Stimulated activated CD4-positive, alpha-beta T cell treated with anti-CD3 and anti-CD28 coated beads, Interleukin-2, amount 100 ng/mL, for 24 hours (primary cell): ENCODE measurements at regions not wholly inside any gene's neighbourhood (a gene's known extent, or its start where the extent isn't known, plus 50 kb on each side); places are given as distances from the start of the nearest gene placed in this dataset.

Source experiments
- DNase-seq, 2 donors: peaks; one replicate each; pipeline ENCODE4 v3.0.0-alpha.2; 2020

DNA sequence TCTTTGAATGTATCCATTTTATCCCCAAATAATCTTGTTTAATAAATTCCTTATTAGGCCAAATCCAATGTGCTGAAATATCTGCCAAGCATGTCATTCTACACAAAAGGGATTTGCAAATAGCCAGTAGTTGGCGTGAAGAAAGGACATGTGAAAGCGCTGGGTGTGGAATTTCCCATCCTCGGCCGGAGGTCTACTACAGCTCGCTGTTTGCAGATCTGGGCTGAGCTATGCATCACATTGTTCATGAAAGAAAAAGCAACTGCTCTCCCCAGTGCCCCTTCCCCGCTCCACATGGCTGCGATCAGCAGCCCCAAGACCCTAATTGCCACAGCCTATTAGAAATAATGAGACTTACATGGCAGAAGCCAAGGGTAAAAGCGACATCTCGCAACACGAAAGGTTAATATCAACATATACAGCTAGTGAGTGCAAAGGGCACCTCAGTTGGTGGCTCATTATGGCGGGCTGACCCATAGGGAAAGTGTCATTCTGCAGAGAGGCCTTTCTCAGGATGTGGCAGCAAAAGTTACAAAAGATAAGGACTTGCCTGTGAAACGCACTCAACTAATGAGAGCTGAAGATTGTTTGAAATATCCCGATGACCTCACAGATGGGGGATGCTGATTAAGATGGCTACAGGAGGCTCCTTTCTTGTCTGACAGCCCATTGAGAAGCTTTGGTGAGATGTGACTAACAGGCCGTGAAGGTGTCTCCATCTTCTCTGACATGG, 126.9 kb upstream of the CYP1B1 start:
- DNase-seq: no peak

DNA sequence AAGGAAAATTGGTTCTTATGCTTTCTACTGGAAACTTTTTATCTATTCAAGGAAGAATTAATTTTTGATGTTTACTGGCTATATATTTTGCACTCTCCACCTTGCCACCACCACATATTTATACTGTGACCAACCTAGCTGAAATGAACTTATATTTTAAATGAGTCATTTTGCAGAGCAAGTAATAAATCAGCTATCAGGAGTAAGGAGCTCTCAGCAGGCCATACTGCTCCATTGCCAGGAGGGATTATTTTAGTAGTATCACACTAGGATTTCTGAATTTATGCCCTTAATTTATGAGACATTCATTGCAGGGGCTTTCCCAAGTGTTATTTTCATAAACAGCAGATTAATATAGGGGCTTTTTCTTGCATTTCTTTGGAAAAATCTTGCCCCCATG, 125.8 kb upstream of the CYP1B1 start:
- no peak for DNase-seq

DNA sequence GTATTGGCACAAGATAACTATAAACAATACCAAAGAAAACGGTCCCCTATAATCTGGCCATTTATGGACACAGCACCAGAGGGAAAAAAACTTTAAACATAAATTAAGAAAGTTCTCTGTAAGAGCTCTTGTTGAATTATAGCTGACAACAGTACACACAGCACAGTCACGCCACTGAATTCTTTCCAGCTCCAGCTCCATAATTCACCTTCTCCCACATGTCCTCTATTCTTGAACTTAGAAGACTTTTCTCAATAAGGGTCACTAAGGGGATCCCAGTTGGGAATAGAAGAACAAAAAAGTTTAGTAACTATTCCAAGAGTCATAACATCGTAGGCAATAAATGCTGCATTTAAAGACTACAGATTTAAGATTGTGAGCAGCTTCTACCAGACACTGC, 124.6 kb upstream of the CYP1B1 start:
- DNase-seq: no peak

DNA sequence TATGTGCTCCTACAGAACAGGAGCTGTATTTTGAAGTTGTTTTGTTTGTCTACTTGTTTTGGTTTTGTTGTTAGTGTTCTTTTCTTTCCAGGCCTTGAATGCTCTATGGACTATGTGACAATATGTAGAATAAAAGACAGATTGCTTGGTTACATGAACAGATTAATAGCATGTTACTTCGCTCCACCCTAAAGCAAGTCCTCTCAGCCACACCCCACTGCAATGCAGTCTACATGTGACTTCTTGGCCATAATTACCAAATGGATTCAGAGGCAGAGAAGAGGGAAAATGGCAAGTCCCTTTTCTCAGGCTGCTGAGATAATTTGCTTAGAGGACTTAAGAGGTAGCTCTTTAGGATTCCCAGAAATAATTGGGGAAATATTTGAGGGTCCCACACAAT, 123.2 kb upstream of the CYP1B1 start:
- DNase-seq: no peak

DNA sequence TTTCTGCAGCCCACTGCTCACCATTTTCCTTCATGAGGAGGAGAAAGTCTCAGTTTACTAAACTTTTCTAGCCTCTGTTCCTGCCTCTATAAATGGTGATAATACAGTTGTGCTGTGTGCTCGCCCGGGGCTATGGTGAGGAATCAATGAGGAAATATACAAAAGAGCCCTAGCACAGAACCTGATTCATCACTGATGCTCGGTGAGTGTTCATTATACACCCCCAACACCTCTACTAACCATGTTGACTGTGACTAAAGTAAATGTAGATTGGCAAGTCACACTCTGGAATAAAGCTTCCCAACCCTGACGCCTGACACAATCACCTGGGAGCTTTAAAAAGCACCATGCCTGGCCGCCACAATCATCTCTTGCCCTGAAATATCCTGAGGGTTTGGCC, 118.8 kb upstream of the CYP1B1 start:
- DNase-seq: no peak

DNA sequence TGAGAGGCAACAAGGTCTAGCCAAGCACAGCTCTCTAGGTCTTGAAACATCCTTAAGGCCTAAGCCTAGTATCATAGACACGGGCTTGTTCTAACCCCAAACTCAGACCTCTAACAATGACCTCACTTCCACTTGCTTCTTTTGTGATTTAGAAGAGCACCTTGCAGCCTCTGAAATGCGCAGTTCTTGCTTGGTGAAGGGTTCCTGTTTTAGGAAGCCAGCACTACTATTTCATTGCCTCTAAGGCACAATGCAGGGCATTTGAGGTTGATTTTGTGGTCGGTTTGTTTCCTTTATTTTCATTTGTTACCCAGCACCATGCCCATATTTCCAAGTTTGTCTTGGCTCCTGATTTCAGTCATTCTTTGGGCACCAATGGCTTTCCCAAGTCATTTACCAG, 117.0 kb upstream of the CYP1B1 start:
- DNase-seq: no peak

DNA sequence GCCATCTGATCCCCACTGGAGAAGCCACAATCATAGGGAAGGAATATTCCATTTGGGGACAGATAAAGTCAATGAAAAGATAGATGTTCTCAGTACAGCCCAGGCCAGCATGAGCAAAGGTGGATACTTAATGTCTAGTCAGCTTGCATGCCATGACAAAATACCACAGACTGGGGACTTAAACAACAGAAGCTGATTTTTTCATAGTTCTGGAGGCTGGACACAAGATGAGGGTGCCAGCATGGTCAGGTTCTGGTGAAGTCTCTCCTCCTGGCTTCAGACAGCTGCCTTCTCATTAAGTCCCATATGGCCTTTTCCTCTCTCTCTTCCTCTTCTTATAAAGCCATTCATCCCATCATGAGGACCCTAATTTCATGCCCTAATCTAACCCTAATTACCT, 116.1 kb upstream of the CYP1B1 start:
- no peak for DNase-seq

DNA sequence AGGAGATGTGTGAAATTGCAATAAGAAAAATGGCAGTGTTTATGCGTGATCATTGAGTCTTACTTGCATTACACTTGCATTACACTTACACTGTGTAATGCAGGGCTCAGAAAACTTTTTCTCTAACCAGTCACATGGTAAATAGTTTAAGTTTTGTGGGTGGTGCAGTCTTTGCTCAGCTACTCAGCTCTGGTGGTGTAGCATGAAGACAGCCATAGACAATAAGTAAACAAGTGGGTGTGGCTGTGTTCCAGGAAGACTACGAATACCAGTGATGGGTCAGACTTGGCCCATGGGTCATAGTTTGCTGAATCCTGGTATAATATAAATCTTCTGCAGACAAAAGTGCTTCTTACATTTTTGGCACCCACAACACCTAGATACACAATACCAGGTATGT, 115.6 kb upstream of the CYP1B1 start:
- no peak for DNase-seq

DNA sequence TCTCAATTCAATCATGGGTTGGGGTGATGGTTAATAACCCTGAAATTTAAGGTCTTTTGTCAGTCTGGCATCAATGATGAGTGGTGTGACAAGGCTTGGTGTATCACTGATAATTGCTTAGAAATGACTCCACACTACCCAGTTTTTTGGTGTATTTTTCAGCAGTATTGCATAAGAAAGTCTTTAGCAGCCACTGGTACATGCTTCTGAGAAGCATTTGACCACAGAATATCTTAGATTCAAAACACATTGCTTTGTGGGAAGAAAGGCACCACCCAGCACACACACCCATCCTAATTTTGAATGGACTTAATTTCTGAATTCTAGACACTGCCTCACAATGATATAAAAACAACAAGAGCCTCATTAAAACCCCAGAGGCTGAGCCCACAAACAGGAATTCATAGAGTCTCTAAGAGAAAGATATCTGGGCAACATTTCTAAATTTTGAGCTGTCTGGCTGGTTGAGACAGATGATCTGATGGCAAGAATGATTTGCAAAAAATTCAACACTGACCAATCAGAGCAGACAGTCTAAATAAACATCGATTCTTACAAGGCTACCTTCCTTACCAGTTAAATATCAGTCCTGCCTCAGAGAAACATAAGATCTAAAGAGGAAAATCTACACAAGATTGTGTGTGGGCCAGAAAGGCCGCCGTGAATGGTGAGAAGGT, 114.7 kb upstream of the CYP1B1 start:
- DNase-seq: no peak

DNA sequence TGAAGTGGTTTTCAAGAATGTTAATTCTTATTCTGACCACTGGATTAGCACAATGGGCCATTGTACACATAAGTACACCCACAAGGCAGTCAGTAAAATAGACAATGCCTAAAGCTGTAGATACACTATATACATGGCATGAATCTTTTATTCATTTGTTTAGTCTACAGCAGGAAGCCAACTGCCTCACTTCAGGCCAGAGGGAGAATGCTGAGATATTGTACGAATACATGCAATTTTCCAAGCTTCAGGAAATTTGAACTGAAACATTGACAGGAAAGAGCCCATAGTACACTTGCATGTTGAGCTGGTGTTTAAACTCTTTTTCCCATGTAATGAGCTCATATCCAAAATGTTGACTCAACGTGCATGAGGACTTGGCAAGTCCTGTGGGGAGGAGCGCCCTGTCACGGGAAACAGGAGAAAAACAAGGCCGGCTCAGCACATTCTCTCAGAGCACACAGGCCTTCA, 111.6 kb upstream of the CYP1B1 start:
- no peak for DNase-seq

DNA sequence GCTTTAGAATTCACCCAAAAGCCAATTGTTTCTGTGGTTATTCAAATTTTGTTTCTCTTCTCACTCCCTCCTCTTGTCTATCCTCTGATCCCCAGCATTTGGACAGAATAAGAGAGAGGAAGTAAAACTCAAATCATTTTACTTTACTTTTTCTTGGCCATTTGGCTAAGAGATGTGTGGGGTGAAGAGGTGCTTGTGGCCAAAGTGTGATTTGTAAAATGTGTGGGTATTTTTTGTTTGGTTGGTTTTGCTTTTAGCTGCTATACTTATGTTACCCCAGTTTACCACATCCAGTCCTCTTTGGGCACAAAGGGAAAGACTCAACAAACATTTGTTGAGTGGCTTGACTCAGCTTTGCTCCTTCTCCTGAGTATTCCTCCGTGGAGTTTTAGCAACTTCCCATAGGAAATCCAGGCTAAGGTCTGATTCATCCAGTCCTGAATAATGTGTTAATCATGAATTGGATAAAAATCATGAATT, 109.1 kb upstream of the CYP1B1 start:
- no peak for DNase-seq

DNA sequence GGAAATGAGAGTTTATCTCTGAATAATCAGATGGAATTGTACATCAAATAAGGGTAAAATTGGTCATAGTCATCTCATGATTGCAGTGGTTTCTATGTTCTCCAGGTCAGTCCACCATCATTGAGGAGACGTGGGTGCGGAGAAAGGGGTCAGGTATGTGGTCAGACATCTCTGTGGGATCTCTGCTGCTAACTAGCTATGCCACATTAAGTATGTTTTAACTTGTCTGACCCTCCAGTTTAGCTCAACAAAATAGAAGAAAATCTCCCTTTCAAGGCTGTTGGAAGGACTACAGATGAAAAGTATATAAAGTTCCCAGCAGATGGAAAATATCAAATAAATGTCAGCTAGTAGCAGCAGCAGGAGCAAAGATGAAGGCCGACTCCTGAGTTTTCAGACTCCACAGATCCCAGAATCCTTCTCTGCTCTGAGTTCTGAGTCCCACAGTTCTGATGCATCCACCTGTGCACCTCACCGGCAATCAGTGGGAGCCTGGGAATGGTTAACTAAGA, 106.6 kb upstream of the CYP1B1 start:
- DNase-seq: no peak

DNA sequence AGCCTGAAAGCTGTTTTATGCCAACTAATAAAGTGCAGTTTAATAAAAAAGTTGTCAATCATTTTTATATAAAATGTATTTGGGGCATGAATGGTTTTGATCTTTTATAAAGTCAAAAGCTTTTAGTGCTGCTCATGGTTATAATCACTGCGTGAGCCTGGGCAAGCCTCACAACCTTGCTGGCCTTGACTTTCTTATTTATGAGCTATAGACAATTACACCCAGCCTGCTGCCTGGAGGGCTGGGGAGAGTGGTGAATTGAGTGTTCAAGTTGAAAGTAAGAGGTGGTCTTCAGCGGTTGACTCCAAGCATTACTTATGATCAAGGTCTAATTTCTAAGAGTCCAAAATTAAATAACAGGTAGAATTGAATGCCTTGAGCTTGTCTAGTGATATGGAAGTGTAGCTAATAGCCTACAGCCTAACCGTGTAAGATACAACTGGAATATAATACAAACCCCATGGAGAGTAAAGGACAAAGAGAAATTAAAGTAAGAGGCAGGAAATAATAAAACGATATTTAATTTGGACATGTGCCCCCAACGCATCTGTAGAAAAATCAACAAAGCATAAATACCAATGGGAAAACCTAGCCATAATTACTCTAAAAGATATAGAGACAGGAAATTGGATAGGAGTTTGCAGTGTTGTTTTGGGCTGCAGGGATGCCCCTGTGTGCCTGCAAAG, 106.0 kb upstream of the CYP1B1 start:
- no peak for DNase-seq

DNA sequence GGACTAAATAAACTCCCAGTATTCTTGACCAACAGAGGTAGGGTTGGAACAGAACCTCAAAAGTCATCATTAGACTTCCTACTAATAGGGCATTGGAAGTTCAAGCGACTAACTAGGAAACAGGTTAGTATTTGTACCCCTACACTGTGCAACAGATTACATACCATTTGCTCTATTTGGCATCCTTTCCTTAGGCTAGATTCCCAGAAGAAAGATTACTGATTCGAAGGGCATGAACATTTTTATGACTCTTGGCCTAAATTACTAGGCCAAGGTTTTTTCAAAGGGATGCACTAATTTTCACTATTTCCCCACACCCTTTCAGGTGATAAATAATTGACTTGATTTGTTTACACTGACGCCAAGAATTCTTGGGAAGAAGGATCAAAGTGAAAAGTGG, 104.8 kb upstream of the CYP1B1 start:
- DNase-seq: no peak

DNA sequence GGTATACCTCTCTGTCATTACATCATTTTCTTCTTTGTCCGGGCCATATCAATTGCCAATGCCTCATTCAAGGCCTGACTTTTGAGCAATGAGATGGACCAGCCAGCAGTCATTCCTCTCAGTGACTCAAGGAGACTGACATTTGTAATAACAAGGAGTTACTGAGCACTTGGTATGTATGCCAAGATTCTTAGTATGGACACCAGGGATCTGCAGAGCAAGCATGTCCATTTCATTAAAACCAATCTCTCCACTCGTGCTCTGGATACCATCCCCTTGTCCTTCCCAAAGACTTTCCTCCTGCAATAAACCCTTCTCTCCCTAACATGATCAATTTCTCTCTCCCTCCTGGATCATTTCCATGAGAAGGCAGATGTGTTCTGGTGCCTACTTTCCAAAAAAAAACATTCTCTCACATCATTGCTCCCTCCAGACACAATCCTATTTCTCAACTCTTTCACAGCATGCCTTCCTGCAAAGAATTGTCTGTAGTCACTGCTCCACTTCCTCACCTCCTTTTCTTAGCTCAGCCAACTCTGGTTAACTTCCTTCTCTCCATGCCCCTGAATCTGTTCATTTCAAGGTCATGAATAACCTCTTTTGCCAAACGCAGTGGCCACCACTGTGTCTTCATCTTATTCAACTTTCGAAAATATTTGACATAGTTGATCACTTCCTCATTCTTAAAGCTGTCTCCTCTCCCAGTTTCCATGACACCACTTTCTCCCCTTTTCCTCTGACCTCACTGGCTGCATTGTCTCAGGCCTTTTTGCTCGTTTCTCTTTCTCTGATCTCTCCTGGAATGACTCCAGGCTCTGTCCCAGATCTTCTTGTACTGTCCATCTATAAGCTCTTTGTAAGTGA, 102.8 kb upstream of the CYP1B1 start:
- DNase-seq: no peak

DNA sequence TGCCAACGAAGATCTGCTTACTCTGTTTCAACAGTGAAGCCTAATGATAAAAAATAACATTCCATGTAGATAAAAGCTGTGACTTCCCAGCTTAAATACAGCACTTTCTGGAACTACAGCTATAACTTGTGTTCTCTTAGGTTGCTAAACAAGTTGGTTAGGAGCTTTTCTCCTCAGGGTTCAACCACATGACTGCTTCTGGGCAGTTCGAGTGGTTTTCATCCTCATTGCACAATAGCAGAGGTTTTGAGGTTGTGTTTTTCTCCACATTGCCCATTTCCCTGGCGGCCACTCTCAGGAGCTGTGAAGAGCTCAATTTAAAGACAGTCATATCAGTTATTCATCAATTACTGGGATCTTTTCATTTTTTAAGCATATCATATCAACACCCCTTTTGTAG, 102.2 kb upstream of the CYP1B1 start:
- DNase-seq: no peak

DNA sequence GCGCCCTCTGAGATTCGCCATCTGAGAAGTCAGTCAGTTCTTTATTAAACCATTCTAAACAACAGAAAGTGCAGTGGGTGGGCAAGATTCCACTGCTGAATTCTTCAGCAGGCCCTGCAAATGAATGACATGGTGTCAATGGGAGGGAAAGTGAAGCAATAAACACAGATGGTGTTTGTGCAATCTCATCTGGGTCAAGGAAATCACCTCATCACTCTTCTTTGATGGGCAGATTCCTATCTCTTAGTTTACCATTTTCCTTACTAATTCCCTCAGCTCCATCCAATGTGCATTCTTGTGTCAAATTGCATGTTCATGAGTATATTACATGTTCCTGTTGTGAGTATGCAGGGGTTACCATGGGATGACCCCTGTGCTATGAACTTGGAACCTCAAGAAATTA, 100.7 kb upstream of the CYP1B1 start:
- DNase-seq: no peak

DNA sequence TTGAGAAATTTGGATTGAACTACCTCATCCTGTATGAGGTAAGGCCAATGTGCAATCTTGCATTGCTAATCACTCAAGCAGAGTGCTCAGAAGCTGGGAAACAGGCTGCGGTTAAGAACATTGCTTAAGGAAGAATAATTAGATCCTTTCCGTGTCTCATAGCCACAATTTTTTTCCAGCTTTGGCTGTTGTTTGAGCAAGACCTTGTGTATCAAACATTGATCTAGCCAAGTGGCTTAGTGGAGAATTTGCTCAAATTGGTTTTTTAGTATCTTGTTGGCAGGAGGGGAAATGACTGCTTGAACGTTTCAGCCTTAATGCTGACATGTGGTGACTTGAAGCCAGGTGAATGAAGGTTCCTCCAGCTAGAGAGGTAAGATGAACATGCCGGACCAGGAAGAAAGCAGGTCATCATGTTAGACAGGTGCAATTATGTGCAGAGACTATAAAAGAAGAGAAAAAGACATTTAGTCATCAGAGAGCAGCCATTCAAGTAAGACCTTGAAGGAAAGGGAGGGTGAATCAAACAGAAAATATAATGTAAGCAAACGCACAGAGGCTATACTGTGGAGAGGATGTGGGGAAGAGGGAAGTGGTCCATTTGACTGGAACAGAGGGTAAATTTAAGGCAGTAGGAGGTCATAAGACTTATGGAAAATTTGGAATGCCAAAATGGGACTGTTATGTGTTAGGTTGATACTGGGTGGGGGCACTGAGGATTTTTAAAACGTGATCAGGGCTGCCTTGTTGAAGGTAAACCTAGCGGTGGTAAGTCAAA, 98.9 kb upstream of the CYP1B1 start:
- no peak for DNase-seq

DNA sequence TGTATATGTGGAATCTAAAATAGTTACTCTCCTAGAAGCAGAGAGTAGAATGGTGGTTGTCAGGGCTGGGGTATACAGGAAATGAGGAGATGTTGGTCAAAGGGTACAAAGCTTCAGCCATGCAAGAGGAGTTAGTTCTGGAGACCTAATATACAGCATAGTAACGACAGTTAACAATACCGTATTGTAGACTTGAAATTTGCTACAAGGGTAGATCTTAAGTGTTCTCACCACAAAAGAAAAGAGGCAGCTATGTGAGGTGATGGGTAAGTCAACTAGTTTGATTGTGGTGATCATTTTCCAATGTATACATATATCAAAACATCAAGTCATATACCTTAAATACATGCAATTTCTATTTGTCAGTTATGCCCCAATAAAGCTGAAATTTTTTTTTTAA, 98.2 kb upstream of the CYP1B1 start:
- no peak for DNase-seq

DNA sequence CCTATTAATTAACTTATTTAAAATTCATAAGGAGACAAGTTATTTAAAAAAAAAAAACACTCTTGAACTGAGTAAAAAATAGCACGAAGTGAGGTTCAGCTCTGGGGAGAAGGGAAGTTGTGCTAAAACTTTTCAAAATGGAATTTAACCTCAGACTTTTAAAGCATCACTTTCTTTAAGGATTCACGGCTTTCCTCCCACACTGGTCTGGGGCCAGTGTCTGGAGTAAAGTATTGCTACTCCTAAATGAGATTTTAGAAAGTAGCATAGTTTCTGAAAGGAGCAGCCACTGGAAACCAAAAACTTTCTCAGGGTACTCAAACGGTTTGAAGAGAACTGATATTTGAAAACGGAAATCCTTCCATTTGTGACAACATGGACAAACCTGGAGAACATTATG, 97.7 kb upstream of the CYP1B1 start:
- DNase-seq: no peak

DNA sequence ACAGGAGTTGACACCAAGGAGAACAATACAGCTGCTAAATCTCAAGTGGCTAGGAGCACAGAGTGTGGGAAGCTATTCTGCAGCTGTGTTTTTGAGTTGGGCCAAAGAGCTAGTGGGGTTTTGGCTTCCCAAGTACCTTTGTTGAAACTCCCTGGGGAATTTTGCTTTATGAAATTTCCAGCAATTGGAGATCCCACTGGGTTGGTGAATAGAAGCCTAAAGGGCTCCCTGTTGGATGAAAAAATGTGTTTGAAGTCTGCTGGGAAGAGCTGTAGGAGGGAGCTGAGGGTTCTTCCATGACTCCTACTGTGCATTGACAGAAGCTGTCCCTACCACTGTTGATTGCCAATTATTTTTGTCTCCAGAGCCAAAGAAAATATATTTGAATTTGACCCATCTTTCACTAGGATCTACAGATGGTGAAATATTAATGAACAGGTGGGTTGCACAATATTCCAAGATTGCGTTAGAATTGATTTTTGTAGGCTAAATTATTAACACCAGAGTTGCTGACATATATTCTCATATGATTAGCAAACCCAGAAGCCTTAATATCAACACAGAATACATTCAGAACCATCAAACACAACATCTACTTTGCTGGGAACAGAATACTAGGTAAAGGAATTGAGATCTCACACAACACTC, 95.4 kb upstream of the CYP1B1 start:
- no peak for DNase-seq

DNA sequence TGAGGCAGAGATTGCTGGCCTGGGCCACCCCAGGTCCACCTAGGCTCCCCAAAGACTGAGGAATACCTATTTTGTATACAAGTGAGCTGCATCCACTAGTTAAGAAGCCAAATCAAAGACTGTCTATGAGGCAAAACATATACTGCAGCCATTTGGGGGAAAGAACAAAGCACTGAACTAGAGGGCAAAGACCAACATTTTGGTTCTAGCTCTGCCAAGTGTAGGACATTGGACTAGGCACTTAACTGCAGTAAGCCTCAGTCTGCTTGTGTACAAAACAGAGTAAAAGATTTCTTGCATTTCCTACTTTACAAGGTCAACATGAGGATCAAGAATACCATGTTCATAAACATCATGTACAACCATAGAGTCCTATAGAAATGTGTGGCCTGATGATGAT, 94.8 kb upstream of the CYP1B1 start:
- DNase-seq: no peak
